DND-41 (cell line): ENCODE measurements at regions not wholly inside any gene's neighbourhood (a gene's known extent, or its start where the extent isn't known, plus 50 kb on each side); places are given as distances from the start of the nearest gene placed in this dataset.

Experiments used
- ATAC-seq: fragments of 200-7000 bp; cut with Tn5 transposase; 3 replicates; pipeline ENCODE4 v1.9.1; 2021; ENCODE audit warnings: low read depth; ENCODE audit not compliant: insufficient read depth
- DNase-seq: peaks from one replicate; pipeline ENCODE4 v3.0.0-alpha.2; 2020
- H2AFZ ChIP-seq: 2 replicates; pipeline ENCODE4 v1.6.0; 2012; ENCODE audit warnings: low read depth, low read length
- H3K27ac ChIP-seq: 2 replicates; pipeline ENCODE4 v1.5.1; 2012; ENCODE audit warnings: low read length, inconsistent platforms
- H3K27me3 ChIP-seq: fragments of 200-600 bp; sonication (generic); 2 replicates; pipeline ENCODE4 v1.6.0; 2012; ENCODE audit warnings: low read length, mild to moderate bottlenecking, inconsistent platforms; ENCODE audit not compliant: insufficient read depth, poor library complexity
- H3K36me3 ChIP-seq: 2 replicates; pipeline ENCODE4 v1.5.1; 2012; ENCODE audit warnings: low read length, inconsistent platforms; ENCODE audit not compliant: insufficient read depth
- H3K4me1 ChIP-seq: 2 replicates; pipeline ENCODE4 v1.5.1; 2012; ENCODE audit warnings: mild to moderate bottlenecking, low read length; ENCODE audit not compliant: insufficient read depth
- H3K4me2 ChIP-seq: 2 replicates; pipeline ENCODE4 v1.6.0; 2012; ENCODE audit warnings: mild to moderate bottlenecking, moderate library complexity, low read length, inconsistent platforms; ENCODE audit not compliant: insufficient read depth
- H3K4me3 ChIP-seq, 2 experiments: fragments of 200-600 bp in 1 of 2; shearing (Covaris generic) in 1 of 2; 2 replicates each; pipeline ENCODE4 v1.5.1; 2012 to 2016; ENCODE audit warnings: inconsistent platforms in 2 of 2, low read length in 2 of 2, mild to moderate bottlenecking in 2 of 2, low read depth in 1 of 2, moderate library complexity in 1 of 2
- H3K79me2 ChIP-seq: 2 replicates; pipeline ENCODE4 v1.6.0; 2012; ENCODE audit warnings: low read length, inconsistent platforms; ENCODE audit not compliant: insufficient read depth
- H3K9ac ChIP-seq: 2 replicates; pipeline ENCODE4 v1.6.0; 2012; ENCODE audit warnings: low read depth, mild to moderate bottlenecking, inconsistent platforms, low read length, moderate library complexity
- H3K9me3 ChIP-seq: 2 replicates; pipeline ENCODE4 v1.5.1; 2012; ENCODE audit warnings: low read length, moderate library complexity, mild to moderate bottlenecking, inconsistent platforms; ENCODE audit not compliant: insufficient read depth, severe bottlenecking
- H4K20me1 ChIP-seq: 2 replicates; pipeline ENCODE4 v1.6.0; 2012; ENCODE audit warnings: low read length; ENCODE audit not compliant: insufficient read depth
- CTCF ChIP-seq: IDR thresholded peaks from 2 replicates; pipeline ENCODE4 v1.5.1; 2012; ENCODE audit warnings: borderline replicate concordance, low read length, moderate library complexity, mild to moderate bottlenecking; ENCODE audit not compliant: poor library complexity, severe bottlenecking; ENCODE audit errors: extremely low read depth
- EZH2 ChIP-seq: IDR thresholded peaks from 3 replicates; pipeline ENCODE4 v1.6.1; 2012; ENCODE audit warnings: borderline replicate concordance, low read depth, mild to moderate bottlenecking, moderate library complexity, low read length, inconsistent platforms; ENCODE audit not compliant: severe bottlenecking

- no peaks in the 10 kb centered on the region for H4K20me1 ChIP-seq
- no peaks in the 10 kb centered on the region for H3K79me2 ChIP-seq
- TF ChIP-seq EZH2 = no peak
- TF ChIP-seq CTCF = no peak
- DNase-seq (no peak), ATAC-seq (no peak)
- H2AFZ ChIP-seq = no peak overlapping the region
- no peak overlapping the region for H3K4me2 ChIP-seq
- H3K4me3 ChIP-seq = no peak overlapping the region
- no peaks in the 10 kb centered on the region for H3K36me3 ChIP-seq
- no peak overlapping the region for H3K9ac ChIP-seq
- no peaks in the 10 kb centered on the region for H3K27me3 ChIP-seq
- no peak overlapping the region for H3K27ac ChIP-seq
- peaks cover 4% of the 10 kb centered on the region for H3K4me1 ChIP-seq
- no peaks in the 10 kb centered on the region for H3K9me3 ChIP-seq
These were observed 57.2 kb upstream of the TOMM7 start for GRCh38 chr7:22879709-22880306.

- no peaks in the 10 kb centered on the region for H3K79me2 ChIP-seq
- H3K9ac ChIP-seq = no peak overlapping the region
- no peak overlapping the region for H3K4me2 ChIP-seq
- TF ChIP-seq CTCF = no peak
- H2AFZ ChIP-seq = no peak overlapping the region
- no peak for ATAC-seq
- no peaks in the 10 kb centered on the region for H3K27me3 ChIP-seq
- no peak overlapping the region for H3K4me3 ChIP-seq
- H3K27ac ChIP-seq = no peak overlapping the region
- no peaks in the 10 kb centered on the region for H3K36me3 ChIP-seq
- no peak for DNase-seq
- no peaks in the 10 kb centered on the region for H3K4me1 ChIP-seq
- H3K9me3 ChIP-seq = no peaks in the 10 kb centered on the region
- H4K20me1 ChIP-seq = no peaks in the 10 kb centered on the region
These were observed 56.6 kb upstream of the TOMM7 start for GRCh38 chr7:22879280-22879679.

- no peak for ATAC-seq
- no peak overlapping the region for H2AFZ ChIP-seq
- no peaks in the 10 kb centered on the region for H3K27me3 ChIP-seq
- H3K4me3 ChIP-seq = no peak overlapping the region
- no peaks in the 10 kb centered on the region for H3K4me1 ChIP-seq
- H3K9ac ChIP-seq = no peak overlapping the region
- H3K4me2 ChIP-seq = no peak overlapping the region
- no peaks in the 10 kb centered on the region for H3K79me2 ChIP-seq
- DNase-seq = no peak
- H3K36me3 ChIP-seq = no peaks in the 10 kb centered on the region
- no peaks in the 10 kb centered on the region for H3K9me3 ChIP-seq
- TF ChIP-seq CTCF = no peak
- no peak for TF ChIP-seq EZH2
- no peak overlapping the region for H3K27ac ChIP-seq
- H4K20me1 ChIP-seq = no peaks in the 10 kb centered on the region
These were observed 54.5 kb upstream of the TOMM7 start for GRCh38 chr7:22876986-22877729.
